SK-N-SH (cell line): ENCODE measurements at regions not wholly inside any gene's neighbourhood (a gene's known extent, or its start where the extent isn't known, plus 50 kb on each side); places are given as distances from the start of the nearest gene placed in this dataset.

ENCODE experiments used
- CTCF ChIA-PET: fragments of 300-600, 350-600 bp; formaldehyde crosslinking; extraction: SDS; loops from one replicate; lab custom pipeline; 2021; lab: Yijun Ruan, JAX
- POLR2A ChIA-PET: fragments of 350-600 bp; sonication (Branson Sonifier 250); formaldehyde crosslinking; extraction: SDS; loops from one replicate; lab custom pipeline; 2020; ENCODE audit warnings: antibody characterized with exemption, inconsistent platforms; lab: Yijun Ruan, JAX
- DNase-seq: peaks from one replicate; pipeline ENCODE4 v3.0.0; 2012
- H2AFZ ChIP-seq: fragments of 200-600 bp; sonication (generic); 2 replicates; pipeline ENCODE4 v1.8.1; 2016; ENCODE audit warnings: antibody characterized with exemption, mild to moderate bottlenecking, low read depth
- H3F3A ChIP-seq: fragments of 200-600 bp; sonication (generic); replicated peaks from 2 replicates; pipeline ENCODE3; 2016; ENCODE audit warnings: antibody characterized with exemption, mild to moderate bottlenecking; ENCODE audit not compliant: insufficient read depth
- H3K27ac ChIP-seq, 2 experiments: fragments of 200-500 bp in 1 of 2; fragments of 200-600 bp in 1 of 2; sonication (Bioruptor generic) in 1 of 2; sonication (generic), shearing (Covaris generic) in 1 of 2; 2 replicates each; pipeline versions ENCODE4 v1.5.1 to v1.6.1; 2014 to 2016; ENCODE audit warnings: low read depth in 2 of 2, inconsistent platforms in 1 of 2, low read length in 1 of 2, mild to moderate bottlenecking in 1 of 2, mixed read lengths in 1 of 2
- H3K27me3 ChIP-seq: fragments of 200-600 bp; sonication (generic), shearing (Covaris generic); 2 replicates; pipeline ENCODE4 v1.6.1; 2016; ENCODE audit warnings: mixed run types; ENCODE audit not compliant: insufficient read depth
- H3K36me3 ChIP-seq, 2 experiments: fragments of 200-500 bp in 1 of 2; fragments of 200-600 bp in 1 of 2; sonication (Bioruptor generic) in 1 of 2; sonication (generic) in 1 of 2; replicated peaks in 1 of 2; 2 replicates each; pipeline versions ENCODE3 to v1.5.1; 2014 to 2016; ENCODE audit warnings: low read length in 1 of 2, mild to moderate bottlenecking in 1 of 2; ENCODE audit not compliant: insufficient read depth in 2 of 2, control insufficient read depth in 1 of 2
- H3K4me1 ChIP-seq, 2 experiments: fragments of 200-500 bp in 1 of 2; fragments of 200-600 bp in 1 of 2; sonication (Bioruptor generic) in 1 of 2; sonication (generic), shearing (Covaris generic) in 1 of 2; 2 replicates each; pipeline versions ENCODE4 v1.5.1 to v1.6.1; 2014 to 2016; ENCODE audit warnings: low read depth in 1 of 2, low read length in 1 of 2, mixed run types in 1 of 2; ENCODE audit not compliant: insufficient read depth in 2 of 2, control insufficient read depth in 1 of 2
- H3K4me2 ChIP-seq: fragments of 200-600 bp; sonication (generic), shearing (Covaris generic); 2 replicates; pipeline ENCODE4 v1.6.1; 2017; ENCODE audit warnings: mixed run types
- H3K4me3 ChIP-seq, 2 experiments: fragments of 200-500 bp in 1 of 2; fragments of 200-600 bp in 1 of 2; sonication (Bioruptor generic) in 1 of 2; sonication (generic), shearing (Covaris generic) in 1 of 2; 2 replicates each; pipeline versions ENCODE4 v1.5.1 to v1.8.1; 2014 to 2016; ENCODE audit warnings: low read depth in 2 of 2, inconsistent platforms in 1 of 2, low read length in 1 of 2, mild to moderate bottlenecking in 1 of 2, mixed read lengths in 1 of 2, moderate library complexity in 1 of 2
- H3K79me2 ChIP-seq: fragments of 200-600 bp; sonication (generic); 2 replicates; pipeline ENCODE4 v1.8.1; 2017; ENCODE audit warnings: mild to moderate bottlenecking; ENCODE audit not compliant: insufficient read depth
- H3K9ac ChIP-seq: fragments of 200-600 bp; sonication (generic); 2 replicates; pipeline ENCODE4 v1.6.1; 2017; ENCODE audit warnings: mixed run types
- H3K9me2 ChIP-seq: fragments of 200-600 bp; sonication (generic); 2 replicates; pipeline ENCODE4 v1.6.1; 2017; ENCODE audit warnings: mixed run types
- H3K9me3 ChIP-seq: fragments of 200-600 bp; sonication (generic); 2 replicates; pipeline ENCODE4 v1.6.1; 2017; ENCODE audit warnings: mixed run types, mild to moderate bottlenecking, moderate library complexity
- H4K20me1 ChIP-seq: fragments of 200-600 bp; sonication (generic); 2 replicates; pipeline ENCODE4 v1.6.1; 2017; ENCODE audit warnings: mild to moderate bottlenecking, mixed run types; ENCODE audit not compliant: insufficient read depth
- CTCF ChIP-seq: fragments of 200-600 bp; sonication (generic); IDR thresholded peaks from 2 replicates; pipeline ENCODE4 v1.6.1; 2017; ENCODE audit warnings: antibody characterized with exemption, mild to moderate bottlenecking, moderate library complexity
- EZH2phosphoT487 ChIP-seq: fragments of 200-600 bp; sonication (generic); IDR thresholded peaks from 2 replicates; pipeline ENCODE4 v1.6.1; 2017; ENCODE audit warnings: low read depth, mixed run types, mild to moderate bottlenecking, antibody characterized with exemption, moderate library complexity, borderline replicate concordance
- FOSL2 ChIP-seq: IDR thresholded peaks from 2 replicates; pipeline ENCODE4 v1.4.0; 2012; ENCODE audit warnings: low read depth, mild to moderate bottlenecking, moderate library complexity, borderline replicate concordance
- FOXJ3 ChIP-seq: sonication (generic); formaldehyde crosslinking; IDR thresholded peaks from 2 replicates; pipeline ENCODE4 v1.5.1; 2020; ENCODE audit warnings: mild to moderate bottlenecking, missing genetic modification reagents
- GATA2 ChIP-seq: sonication (generic); formaldehyde crosslinking; IDR thresholded peaks from 2 replicates; pipeline ENCODE4 v1.5.0; 2020; ENCODE audit warnings: mild to moderate bottlenecking, missing genetic modification reagents
- NRF1 ChIP-seq: IDR thresholded peaks from 2 replicates; pipeline ENCODE4 v1.6.1; 2012; ENCODE audit warnings: low read depth, mild to moderate bottlenecking, low read length
- RCOR1 ChIP-seq: fragments of 150-350 bp; IDR thresholded peaks from 2 replicates; pipeline ENCODE4 v1.6.1; 2017; ENCODE audit warnings: antibody characterized with exemption, low read length
- RXRA ChIP-seq: IDR thresholded peaks from 2 replicates; pipeline ENCODE4 v1.4.0; 2012; ENCODE audit warnings: low read depth, mild to moderate bottlenecking, borderline replicate concordance
- SIN3A ChIP-seq: IDR thresholded peaks from 2 replicates; pipeline ENCODE4 v1.6.1; 2012; ENCODE audit warnings: low read depth, mild to moderate bottlenecking, low read length, moderate library complexity, borderline replicate concordance
- SMC3 ChIP-seq: IDR thresholded peaks from 2 replicates; pipeline ENCODE4 v1.6.1; 2012; ENCODE audit warnings: low read depth, low read length, improper control_type of control experiment
- TAF1 ChIP-seq: IDR thresholded peaks from 2 replicates; pipeline ENCODE4 v1.6.1; 2012; ENCODE audit warnings: low read depth, mild to moderate bottlenecking, low read length, moderate library complexity, borderline replicate concordance
- TCF12 ChIP-seq: IDR thresholded peaks from 2 replicates; pipeline ENCODE4 v1.4.0; 2012
- USF1 ChIP-seq: IDR thresholded peaks from 2 replicates; pipeline ENCODE4 v1.4.0; 2012; ENCODE audit warnings: low read depth, borderline replicate concordance
- USF2 ChIP-seq: fragments of 150-350 bp; IDR thresholded peaks from 2 replicates; pipeline ENCODE4 v1.6.1; 2017; ENCODE audit warnings: antibody characterized with exemption, low read length, low read depth, borderline replicate concordance
- YY1 ChIP-seq: IDR thresholded peaks from 2 replicates; pipeline ENCODE4 v1.4.0; 2012; ENCODE audit warnings: low read depth, mild to moderate bottlenecking
- whole genome bisulfite sequencing: methylation state at CpG from one replicate; pipeline ENCODE4 v1.1.6; 2017; ENCODE audit warnings: low lambda C conversion rate; 5-methylcytosine and 5-hydroxymethylcytosine counted together
- TF ChIP-seq, protein P1 (sequence below): IDR thresholded peaks from 2 replicates; pipeline ENCODE4; 2012
- TF ChIP-seq, protein P2 (sequence below): IDR thresholded peaks from 2 replicates; pipeline ENCODE4 v1.4.0; 2012; ENCODE audit warnings: low read depth
- TF ChIP-seq, protein P3 (sequence below): IDR thresholded peaks from 2 replicates; pipeline ENCODE4 v1.6.1; 2012; ENCODE audit warnings: mild to moderate bottlenecking, low read depth, low read length, moderate library complexity

GRCh38 chr1:219534991-219535390 is 77.9 kb downstream of the ZC3H11B start:
- Histone ChIP-seq H3K4me2 (no peak overlapping the region), H3K4me1 (peaks cover 0 to 5% of the 10 kb centered on the region in 2 experiments; a peak in 2 of 4 replicates), H3K79me2 (no peaks in the 10 kb centered on the region), H3K9me2 (no peaks in the 10 kb centered on the region), H2AFZ (no peak overlapping the region), H4K20me1 (no peaks in the 10 kb centered on the region), H3K27ac (no peak overlapping the region), H3K4me3 (no peak overlapping the region), H3K9me3 (no peaks in the 10 kb centered on the region), H3K9ac (no peak overlapping the region), H3K27me3 (no peaks in the 10 kb centered on the region), H3F3A (no peaks in the 10 kb centered on the region), H3K36me3 (no peaks in the 10 kb centered on the region)
- no peak for TF ChIP-seq SMC3
- TF ChIP-seq GATA2 (CRISPR knock-in tag), result no peak
- no peak for TF ChIP-seq RXRA
- no peak for TF ChIP-seq YY1
- TF ChIP-seq, protein P1, sequence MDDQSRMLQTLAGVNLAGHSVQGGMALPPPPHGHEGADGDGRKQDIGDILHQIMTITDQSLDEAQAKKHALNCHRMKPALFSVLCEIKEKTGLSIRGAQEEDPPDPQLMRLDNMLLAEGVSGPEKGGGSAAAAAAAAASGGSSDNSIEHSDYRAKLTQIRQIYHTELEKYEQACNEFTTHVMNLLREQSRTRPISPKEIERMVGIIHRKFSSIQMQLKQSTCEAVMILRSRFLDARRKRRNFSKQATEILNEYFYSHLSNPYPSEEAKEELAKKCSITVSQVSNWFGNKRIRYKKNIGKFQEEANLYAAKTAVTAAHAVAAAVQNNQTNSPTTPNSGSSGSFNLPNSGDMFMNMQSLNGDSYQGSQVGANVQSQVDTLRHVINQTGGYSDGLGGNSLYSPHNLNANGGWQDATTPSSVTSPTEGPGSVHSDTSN, result no peak
- no peak for TF ChIP-seq TAF1
- TF ChIP-seq FOXJ3 (CRISPR knock-in tag), result no peak
- TF ChIP-seq NRF1, result no peak
- TF ChIP-seq USF2, result no peak
- no peak for TF ChIP-seq EZH2phosphoT487
- no peak for TF ChIP-seq TCF12
- POLR2A ChIA-PET, result interaction anchor here (0.6 kb wide), 1 partner anchor 1220 kb away, joined by 5 read pairs; no protein-coding TSS in a partner anchor
- WGBS, result 67% methylated on average over 1 of the region's 1 CpG
- CTCF ChIA-PET, result interaction anchor here (0.9 to 1.2 kb wide), 3 partner anchors 15 to 277 kb away, joined by 3 to 4 read pairs (median 3); no protein-coding TSS in a partner anchor
- no peak for DNase-seq

DNA sequence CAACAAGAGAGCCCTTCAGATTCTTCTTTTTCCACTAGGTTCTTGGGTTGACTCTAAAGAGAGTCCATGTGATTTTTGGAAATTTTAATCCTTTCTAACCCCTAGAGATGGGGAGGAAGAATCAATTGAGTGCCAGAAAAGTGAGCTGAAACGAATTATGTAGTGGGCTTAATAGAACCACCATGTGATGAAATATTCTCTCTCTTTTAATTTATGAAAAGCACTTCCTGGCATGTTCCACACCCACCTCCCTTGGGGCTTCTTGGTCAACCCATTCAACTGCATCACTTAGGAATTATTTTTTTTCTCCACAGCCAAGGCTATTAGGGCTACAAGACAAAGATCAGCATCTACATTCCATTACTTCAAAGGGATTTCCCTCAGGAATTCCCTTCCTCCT is 79.6 kb downstream of the ZC3H11B start:
- no peaks in the 10 kb centered on the region for H3K36me3 ChIP-seq
- no peak overlapping the region for H3K4me3 ChIP-seq
- ChIA-PET POLR2A (no interaction called here), CTCF (interaction anchor here (2.3 kb wide), 1 partner anchor 9 kb away, joined by 6 read pairs; no protein-coding TSS in a partner anchor)
- no peak overlapping the region for H3K4me2 ChIP-seq
- no peak for TF ChIP-seq CTCF
- no peak for TF ChIP-seq USF1
- TF ChIP-seq TAF1, result no peak
- TF ChIP-seq, protein P2, sequence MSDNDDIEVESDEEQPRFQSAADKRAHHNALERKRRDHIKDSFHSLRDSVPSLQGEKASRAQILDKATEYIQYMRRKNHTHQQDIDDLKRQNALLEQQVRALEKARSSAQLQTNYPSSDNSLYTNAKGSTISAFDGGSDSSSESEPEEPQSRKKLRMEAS, result no peak
- no peak for TF ChIP-seq TCF12
- TF ChIP-seq SIN3A, result no peak
- TF ChIP-seq YY1, result no peak
- TF ChIP-seq RCOR1, result no peak
- TF ChIP-seq GATA2 (CRISPR knock-in tag), result no peak
- TF ChIP-seq, protein P3, sequence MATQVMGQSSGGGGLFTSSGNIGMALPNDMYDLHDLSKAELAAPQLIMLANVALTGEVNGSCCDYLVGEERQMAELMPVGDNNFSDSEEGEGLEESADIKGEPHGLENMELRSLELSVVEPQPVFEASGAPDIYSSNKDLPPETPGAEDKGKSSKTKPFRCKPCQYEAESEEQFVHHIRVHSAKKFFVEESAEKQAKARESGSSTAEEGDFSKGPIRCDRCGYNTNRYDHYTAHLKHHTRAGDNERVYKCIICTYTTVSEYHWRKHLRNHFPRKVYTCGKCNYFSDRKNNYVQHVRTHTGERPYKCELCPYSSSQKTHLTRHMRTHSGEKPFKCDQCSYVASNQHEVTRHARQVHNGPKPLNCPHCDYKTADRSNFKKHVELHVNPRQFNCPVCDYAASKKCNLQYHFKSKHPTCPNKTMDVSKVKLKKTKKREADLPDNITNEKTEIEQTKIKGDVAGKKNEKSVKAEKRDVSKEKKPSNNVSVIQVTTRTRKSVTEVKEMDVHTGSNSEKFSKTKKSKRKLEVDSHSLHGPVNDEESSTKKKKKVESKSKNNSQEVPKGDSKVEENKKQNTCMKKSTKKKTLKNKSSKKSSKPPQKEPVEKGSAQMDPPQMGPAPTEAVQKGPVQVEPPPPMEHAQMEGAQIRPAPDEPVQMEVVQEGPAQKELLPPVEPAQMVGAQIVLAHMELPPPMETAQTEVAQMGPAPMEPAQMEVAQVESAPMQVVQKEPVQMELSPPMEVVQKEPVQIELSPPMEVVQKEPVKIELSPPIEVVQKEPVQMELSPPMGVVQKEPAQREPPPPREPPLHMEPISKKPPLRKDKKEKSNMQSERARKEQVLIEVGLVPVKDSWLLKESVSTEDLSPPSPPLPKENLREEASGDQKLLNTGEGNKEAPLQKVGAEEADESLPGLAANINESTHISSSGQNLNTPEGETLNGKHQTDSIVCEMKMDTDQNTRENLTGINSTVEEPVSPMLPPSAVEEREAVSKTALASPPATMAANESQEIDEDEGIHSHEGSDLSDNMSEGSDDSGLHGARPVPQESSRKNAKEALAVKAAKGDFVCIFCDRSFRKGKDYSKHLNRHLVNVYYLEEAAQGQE, result no peak
- TF ChIP-seq FOSL2, result no peak
- no peaks in the 10 kb centered on the region for H4K20me1 ChIP-seq
- no peak overlapping the region for H3K27ac ChIP-seq
- H3K9ac ChIP-seq, result no peak overlapping the region
- H2AFZ ChIP-seq, result no peak overlapping the region
- H3K9me2 ChIP-seq, result no peaks in the 10 kb centered on the region
- peaks cover 0 to 5% of the 10 kb centered on the region in 2 experiments; a peak in 2 of 4 replicates for H3K4me1 ChIP-seq
- H3K9me3 ChIP-seq, result no peaks in the 10 kb centered on the region
- no peaks in the 10 kb centered on the region for H3K27me3 ChIP-seq
- H3K79me2 ChIP-seq, result no peaks in the 10 kb centered on the region
- H3F3A ChIP-seq, result no peaks in the 10 kb centered on the region
- DNase-seq, result no peak
- WGBS, result 71% methylated on average over 1 of the region's 1 CpG
